Fibroblast of villous mesenchyme (primary cell): ENCODE measurements at regions not wholly inside any gene's neighbourhood (a gene's known extent, or its start where the extent isn't known, plus 50 kb on each side); places are given as distances from the start of the nearest gene placed in this dataset.
"Not testable (repeated sequence)": the region's sequence is repeated elsewhere in the genome, so short reads cannot be mapped to it uniquely, and the experiment has no call there.

Source experiments
- DNase-seq: peaks from one replicate; pipeline ENCODE4 v3.0.0-alpha.2; 2010; ENCODE audit warnings: low read depth
- H3K4me3 ChIP-seq: 2 replicates; pipeline ENCODE4 v1.5.1; 2011; ENCODE audit warnings: low read depth, mild to moderate bottlenecking, low read length
- TF ChIP-seq, protein P1 (sequence below): IDR thresholded peaks from 2 replicates; pipeline ENCODE4 v1.5.1; 2012; ENCODE audit warnings: low read depth, mild to moderate bottlenecking, low read length; ENCODE audit not compliant: insufficient read depth

DNA sequence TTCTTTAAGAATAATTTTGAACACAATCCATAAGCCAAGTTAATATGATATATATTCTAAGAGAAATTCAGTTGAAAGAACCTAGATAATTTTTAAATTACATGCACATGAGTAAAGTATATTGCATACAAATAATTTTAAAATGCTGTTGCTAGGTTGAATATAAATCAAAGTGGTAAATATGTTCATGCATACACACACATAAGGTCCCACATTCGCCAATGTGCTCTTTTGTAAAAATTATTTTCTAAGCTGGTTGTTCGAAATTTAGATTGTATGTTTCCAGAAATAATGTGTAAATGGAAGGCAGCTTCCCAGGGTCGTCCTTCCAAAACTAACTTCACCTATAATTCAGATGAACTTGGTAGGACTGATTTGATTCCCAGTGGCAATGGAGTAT, 173.7 kb upstream of the CCDC196 start:
- TF ChIP-seq, protein P1, sequence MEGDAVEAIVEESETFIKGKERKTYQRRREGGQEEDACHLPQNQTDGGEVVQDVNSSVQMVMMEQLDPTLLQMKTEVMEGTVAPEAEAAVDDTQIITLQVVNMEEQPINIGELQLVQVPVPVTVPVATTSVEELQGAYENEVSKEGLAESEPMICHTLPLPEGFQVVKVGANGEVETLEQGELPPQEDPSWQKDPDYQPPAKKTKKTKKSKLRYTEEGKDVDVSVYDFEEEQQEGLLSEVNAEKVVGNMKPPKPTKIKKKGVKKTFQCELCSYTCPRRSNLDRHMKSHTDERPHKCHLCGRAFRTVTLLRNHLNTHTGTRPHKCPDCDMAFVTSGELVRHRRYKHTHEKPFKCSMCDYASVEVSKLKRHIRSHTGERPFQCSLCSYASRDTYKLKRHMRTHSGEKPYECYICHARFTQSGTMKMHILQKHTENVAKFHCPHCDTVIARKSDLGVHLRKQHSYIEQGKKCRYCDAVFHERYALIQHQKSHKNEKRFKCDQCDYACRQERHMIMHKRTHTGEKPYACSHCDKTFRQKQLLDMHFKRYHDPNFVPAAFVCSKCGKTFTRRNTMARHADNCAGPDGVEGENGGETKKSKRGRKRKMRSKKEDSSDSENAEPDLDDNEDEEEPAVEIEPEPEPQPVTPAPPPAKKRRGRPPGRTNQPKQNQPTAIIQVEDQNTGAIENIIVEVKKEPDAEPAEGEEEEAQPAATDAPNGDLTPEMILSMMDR, result no peak
- DNase-seq, result no peak
- no peak overlapping the region for H3K4me3 ChIP-seq

DNA sequence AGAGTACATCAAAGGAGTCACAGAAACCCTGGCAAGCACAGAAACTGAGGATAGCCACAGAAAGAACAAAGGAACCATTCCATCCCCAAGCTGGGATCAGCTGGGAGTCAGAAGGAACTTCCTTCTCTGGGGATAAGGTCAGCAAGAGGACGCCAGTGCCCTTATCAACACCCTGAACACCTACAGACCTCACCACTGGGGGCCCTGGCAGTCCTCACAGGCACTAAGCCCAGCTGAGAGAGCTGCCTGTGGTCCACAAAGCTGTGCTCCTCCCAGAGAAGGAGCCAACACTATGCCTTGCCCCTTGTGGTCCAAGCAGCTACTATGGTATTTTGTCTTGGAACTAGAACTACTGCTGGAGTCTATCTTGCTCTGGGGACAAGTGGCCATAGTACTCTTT, 171.1 kb upstream of the CCDC196 start:
- TF ChIP-seq, protein P1, result no peak
- no peak overlapping the region for H3K4me3 ChIP-seq
- DNase-seq, result no peak

- DNase-seq, result no peak
- no peak overlapping the region for H3K4me3 ChIP-seq
- TF ChIP-seq, protein P1, result no peak
Observed at GRCh38 chr14:66315548-66315947, 170.6 kb upstream of the CCDC196 start.

GRCh38 chr14:66322564-66322963, 163.6 kb upstream of the CCDC196 start:
- TF ChIP-seq, protein P1, result no peak
- H3K4me3 ChIP-seq, result no peak overlapping the region
- no peak for DNase-seq

DNA sequence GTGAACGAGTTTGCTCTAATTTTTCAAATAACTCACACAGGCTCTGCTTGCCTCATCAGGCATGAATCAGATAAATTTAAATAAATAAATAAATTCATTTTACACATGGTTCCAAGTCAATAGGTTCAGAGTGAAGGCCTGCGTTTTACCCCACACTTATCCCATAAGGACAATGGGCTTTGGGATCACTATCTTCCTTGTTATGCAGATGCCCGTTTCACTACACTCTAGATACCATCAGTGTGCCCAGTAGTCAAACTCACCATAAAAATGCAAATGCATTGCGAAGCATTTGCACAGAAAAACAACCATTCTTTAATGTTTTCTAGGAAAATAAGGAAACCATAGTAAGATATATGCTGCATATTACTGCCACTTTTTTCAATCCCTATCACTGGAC, 155.9 kb upstream of the CCDC196 start:
- no peak overlapping the region for H3K4me3 ChIP-seq
- no peak for DNase-seq
- TF ChIP-seq, protein P1, result no peak

- TF ChIP-seq, protein P1, result no peak
- DNase-seq, result no peak
- no peak overlapping the region for H3K4me3 ChIP-seq
Observed at GRCh38 chr14:66330916-66331315, 155.3 kb upstream of the CCDC196 start.

GRCh38 chr14:66333293-66333692, 152.9 kb upstream of the CCDC196 start:
- not testable (repeated sequence) for DNase-seq, H3K4me3 ChIP-seq

GRCh38 chr14:66341239-66341638, 144.9 kb upstream of the CCDC196 start:
- no peak overlapping the region for H3K4me3 ChIP-seq
- TF ChIP-seq, protein P1, result no peak
- no peak for DNase-seq
